Hindlimb muscle (tissue), 1 donor: ENCODE measurements at regions not wholly inside any gene's neighbourhood (a gene's known extent, or its start where the extent isn't known, plus 50 kb on each side); places are given as distances from the start of the nearest gene placed in this dataset.
"Not testable (repeated sequence)": the region's sequence is repeated elsewhere in the genome, so short reads cannot be mapped to it uniquely, and the experiment has no call there.

Experiments used
- DNase-seq: peaks from one replicate; pipeline ENCODE4 v3.0.0-alpha.2; 2013

- no peak for DNase-seq
These were observed 405.7 kb upstream of the PPP2R3A start for GRCh38 chr3:135559802-135560201.

GRCh38 chr3:135560847-135561246 is 404.7 kb upstream of the PPP2R3A start:
- DNase-seq, result no peak

- no peak for DNase-seq
These were observed 400.8 kb upstream of the PPP2R3A start for GRCh38 chr3:135564696-135565095.

GRCh38 chr3:135565546-135565945 is 400.0 kb upstream of the PPP2R3A start:
- DNase-seq, result no peak

GRCh38 chr3:135567223-135567622 is 398.3 kb upstream of the PPP2R3A start:
- no peak for DNase-seq

GRCh38 chr3:135576751-135577150 is 388.8 kb upstream of the PPP2R3A start:
- DNase-seq, result no peak

GRCh38 chr3:135581806-135582205 is 383.7 kb upstream of the PPP2R3A start:
- DNase-seq, result no peak

GRCh38 chr3:135582800-135583199 is 382.7 kb upstream of the PPP2R3A start:
- no peak for DNase-seq

GRCh38 chr3:135596563-135596962 is 369.0 kb upstream of the PPP2R3A start:
- no peak for DNase-seq

GRCh38 chr3:135597855-135598254 is 367.7 kb upstream of the PPP2R3A start:
- DNase-seq, result no peak

GRCh38 chr3:135598597-135598996 is 366.9 kb upstream of the PPP2R3A start:
- no peak for DNase-seq

- DNase-seq, result not testable (repeated sequence)
These were observed 361.0 kb upstream of the PPP2R3A start for GRCh38 chr3:135604512-135604911.

GRCh38 chr3:135618123-135618522 is 347.4 kb upstream of the PPP2R3A start:
- DNase-seq, result no peak

- DNase-seq, result no peak
These were observed 344.2 kb upstream of the PPP2R3A start for GRCh38 chr3:135621184-135621920.

GRCh38 chr3:135622215-135622614 is 343.3 kb upstream of the PPP2R3A start:
- no peak for DNase-seq

GRCh38 chr3:135622656-135623055 is 342.9 kb upstream of the PPP2R3A start:
- DNase-seq, result no peak

GRCh38 chr3:135623558-135623957 is 342.0 kb upstream of the PPP2R3A start:
- DNase-seq, result no peak

GRCh38 chr3:135627057-135627456 is 338.5 kb upstream of the PPP2R3A start:
- DNase-seq, result no peak

GRCh38 chr3:135629701-135630408 is 335.7 kb upstream of the PPP2R3A start:
- DNase-seq, result no peak

GRCh38 chr3:135632556-135633065 is 332.9 kb upstream of the PPP2R3A start:
- no peak for DNase-seq

- DNase-seq, result no peak
These were observed 332.4 kb upstream of the PPP2R3A start for GRCh38 chr3:135633078-135633477.

- DNase-seq, result no peak
These were observed 328.9 kb upstream of the PPP2R3A start for GRCh38 chr3:135636596-135636995.

GRCh38 chr3:135637013-135637412 is 328.5 kb upstream of the PPP2R3A start:
- DNase-seq, result no peak

- DNase-seq, result no peak
These were observed 323.8 kb upstream of the PPP2R3A start for GRCh38 chr3:135641761-135642160.
